Body of pancreas (tissue), 4 donors: ENCODE measurements at regions not wholly inside any gene's neighbourhood (a gene's known extent, or its start where the extent isn't known, plus 50 kb on each side); places are given as distances from the start of the nearest gene placed in this dataset.

Experiments used
- POLR2A ChIP-seq, 3 donors: fragments of 450-650 bp; IDR thresholded peaks; one replicate each; pipeline ENCODE4 v1.6.1; 2016; ENCODE audit warnings: antibody characterized with exemption in 3 of 3, mild to moderate bottlenecking in 2 of 3
- TF ChIP-seq, protein P1 (sequence below), 7 experiments: fragments of 450-650 bp in 4 of 7; fragments of 200-600 bp in 3 of 7; sonication (generic) in 3 of 7; IDR thresholded peaks; one replicate each; pipeline ENCODE4 v1.5.1; 2016 to 2019; ENCODE audit warnings: antibody characterized with exemption in 7 of 7

GRCh38 chr12:91857813-91858542 lies 287.7 kb downstream of the BTG1 start:
- TF ChIP-seq, protein P1, sequence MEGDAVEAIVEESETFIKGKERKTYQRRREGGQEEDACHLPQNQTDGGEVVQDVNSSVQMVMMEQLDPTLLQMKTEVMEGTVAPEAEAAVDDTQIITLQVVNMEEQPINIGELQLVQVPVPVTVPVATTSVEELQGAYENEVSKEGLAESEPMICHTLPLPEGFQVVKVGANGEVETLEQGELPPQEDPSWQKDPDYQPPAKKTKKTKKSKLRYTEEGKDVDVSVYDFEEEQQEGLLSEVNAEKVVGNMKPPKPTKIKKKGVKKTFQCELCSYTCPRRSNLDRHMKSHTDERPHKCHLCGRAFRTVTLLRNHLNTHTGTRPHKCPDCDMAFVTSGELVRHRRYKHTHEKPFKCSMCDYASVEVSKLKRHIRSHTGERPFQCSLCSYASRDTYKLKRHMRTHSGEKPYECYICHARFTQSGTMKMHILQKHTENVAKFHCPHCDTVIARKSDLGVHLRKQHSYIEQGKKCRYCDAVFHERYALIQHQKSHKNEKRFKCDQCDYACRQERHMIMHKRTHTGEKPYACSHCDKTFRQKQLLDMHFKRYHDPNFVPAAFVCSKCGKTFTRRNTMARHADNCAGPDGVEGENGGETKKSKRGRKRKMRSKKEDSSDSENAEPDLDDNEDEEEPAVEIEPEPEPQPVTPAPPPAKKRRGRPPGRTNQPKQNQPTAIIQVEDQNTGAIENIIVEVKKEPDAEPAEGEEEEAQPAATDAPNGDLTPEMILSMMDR (IDR thresholded peaks at IDR 0.05), result no peak
- no peak for TF ChIP-seq POLR2A (IDR thresholded peaks at IDR 0.05)
